Kidney (tissue), 13 donors: ENCODE measurements at regions not wholly inside any gene's neighbourhood (a gene's known extent, or its start where the extent isn't known, plus 50 kb on each side); places are given as distances from the start of the nearest gene placed in this dataset.
A peak's percentile ranks its signal among the peaks of the same experiment; 100 is the strongest.

Experiments used
- DNase-seq, 5 donors: peaks; one replicate each; pipeline ENCODE4 v3.0.0-alpha.2; 2013 to 2020
- FAIRE-seq: peaks from 2 replicates; lab custom pipeline; 2012; peaks lifted over from hg19 to GRCh38; lab: Jason Lieb, UNC
- H3K27ac ChIP-seq, 2 donors: one replicate each; pipeline ENCODE4 v1.7.0; 2013; ENCODE audit warnings: low read depth in 2 of 2, low read length in 2 of 2, inconsistent platforms in 1 of 2
- H3K27me3 ChIP-seq: one replicate; pipeline ENCODE4 v1.7.1; 2013; ENCODE audit warnings: low read length, inconsistent platforms; ENCODE audit not compliant: control insufficient read depth, insufficient read depth
- H3K36me3 ChIP-seq, 3 donors: one replicate each; pipeline versions ENCODE4 v1.7.0 to v1.7.1; 2013; ENCODE audit warnings: low read length in 3 of 3, control low read depth in 1 of 3, inconsistent platforms in 1 of 3; ENCODE audit not compliant: insufficient read depth in 3 of 3, control insufficient read depth in 2 of 3
- H3K4me1 ChIP-seq, 3 donors: one replicate each; pipeline versions ENCODE4 v1.7.0 to v1.7.1; 2013; ENCODE audit warnings: low read length in 3 of 3, inconsistent platforms in 1 of 3, low read depth in 1 of 3; ENCODE audit not compliant: control insufficient read depth in 2 of 3, insufficient read depth in 2 of 3
- H3K4me3 ChIP-seq, 3 donors: one replicate each; pipeline versions ENCODE4 v1.7.0 to v1.8.1; 2013; ENCODE audit warnings: low read length in 3 of 3, control low read depth in 1 of 3, inconsistent platforms in 1 of 3
- H3K9ac ChIP-seq, 3 donors: one replicate each; pipeline versions ENCODE4 v1.7.0 to v1.7.1; 2013; ENCODE audit warnings: low read length in 3 of 3, control low read depth in 1 of 3, inconsistent platforms in 1 of 3
- H3K9me3 ChIP-seq, 3 donors: one replicate each; pipeline versions ENCODE4 v1.7.0 to v1.7.1; 2013; ENCODE audit warnings: low read length in 3 of 3, control low read depth in 1 of 3, inconsistent platforms in 1 of 3; ENCODE audit not compliant: control insufficient read depth in 2 of 3, insufficient read depth in 1 of 3
- CTCF ChIP-seq: IDR thresholded peaks from 3 replicates; pipeline ENCODE4 v1.5.1; 2012; ENCODE audit warnings: mild to moderate bottlenecking, moderate library complexity, borderline replicate concordance; ENCODE audit not compliant: insufficient read depth; ENCODE audit errors: extremely low read depth
- intact Hi-C: fragments of 100-400 bp; cut with DNase I; formaldehyde crosslinking; loops from one replicate; pipeline ENCODE4 v1.11.1; 2022
- donor health status: control.
- donor health status: control.
- donor health status: control.
- donor health status: control.
- donor health status: control.
- donor health status: DM: yes; HTN: yes; CAD: no.
- donor health status: Normal renal cell carcinoma (clear cell type).

DNA sequence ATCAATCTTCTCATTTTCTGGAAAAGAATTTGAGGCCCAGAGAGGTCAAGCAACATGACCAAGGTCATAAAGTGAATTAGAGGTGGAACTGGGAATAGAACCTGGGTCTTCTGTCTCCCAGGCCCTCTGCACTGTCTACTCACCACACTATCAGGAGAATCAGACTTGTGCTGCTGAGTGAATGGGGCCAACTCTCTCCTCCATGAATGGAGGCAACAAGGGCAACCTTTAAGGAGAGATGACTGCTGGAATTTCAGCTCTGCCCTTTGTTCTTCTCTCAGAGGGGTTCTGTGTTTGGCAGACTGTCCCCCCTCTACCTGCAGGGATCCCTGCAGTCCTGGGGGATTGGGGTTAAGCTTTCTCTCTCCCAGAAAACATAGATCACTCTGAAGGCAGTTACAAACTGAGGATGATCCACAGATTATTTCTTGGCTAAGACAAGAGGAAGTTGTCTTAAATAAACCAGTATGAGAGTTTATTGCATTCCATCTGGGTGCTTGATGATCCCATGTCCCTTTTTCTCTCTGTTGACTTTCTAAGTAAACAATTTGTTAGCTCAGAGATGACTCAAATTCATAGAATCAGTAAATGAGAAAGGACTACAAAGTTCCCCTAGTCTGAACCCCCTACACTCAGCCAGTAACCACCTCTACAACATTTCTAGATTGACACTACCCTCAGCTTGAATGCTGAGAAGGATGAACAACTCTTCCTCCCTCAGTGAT is 99.0 kb upstream of the LIPC start:
- Histone ChIP-seq H3K27ac (peak overlapping the region; percentile 77 to 91), H3K27me3 (no peaks in the 10 kb centered on the region), H3K9ac (peak overlapping the region in 1 of 3 donors; percentile 43), H3K36me3 (no peaks in the 10 kb centered on the region), H3K4me1 (peaks cover 6 to 23% (median 16%) of the 10 kb centered on the region in 3 donors), H3K4me3 (no peak overlapping the region), H3K9me3 (peaks cover 0 to 6% (median 2%) of the 10 kb centered on the region in 3 donors)
- FAIRE-seq (no peak), DNase-seq (no peak)
- intact Hi-C loops = no loop called here
- no peak for TF ChIP-seq CTCF

DNA sequence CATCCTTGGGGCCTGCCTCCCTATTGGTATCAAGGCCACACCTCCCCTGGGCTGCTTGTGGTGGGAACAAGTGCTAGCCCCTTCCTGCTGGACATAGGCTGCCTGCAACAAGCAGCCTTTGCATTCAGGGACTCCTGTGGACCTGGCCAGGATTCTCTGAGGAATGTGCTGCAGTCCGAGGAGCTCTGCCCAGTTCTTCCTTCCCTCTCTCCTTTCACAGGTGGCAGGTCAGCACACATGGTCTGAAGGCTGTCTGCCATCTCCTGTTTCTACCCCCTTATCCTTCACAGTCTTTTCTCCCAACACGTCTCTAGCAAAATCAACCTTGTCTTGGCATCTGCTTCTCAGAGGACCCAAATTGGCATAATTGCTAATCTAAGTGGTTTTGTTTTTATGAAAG is 97.0 kb upstream of the LIPC start:
- H3K27ac ChIP-seq = no peak overlapping the region
- no peak overlapping the region for H3K9ac ChIP-seq
- no peak for TF ChIP-seq CTCF
- FAIRE-seq = no peak
- no peaks in the 10 kb centered on the region for H3K36me3 ChIP-seq
- intact Hi-C loops = no loop called here
- peaks cover 0 to 4% (median 0%) of the 10 kb centered on the region in 3 donors for H3K9me3 ChIP-seq
- no peak for DNase-seq
- H3K27me3 ChIP-seq = no peaks in the 10 kb centered on the region
- no peak overlapping the region for H3K4me3 ChIP-seq
- peaks cover 6 to 23% (median 16%) of the 10 kb centered on the region in 3 donors for H3K4me1 ChIP-seq

- FAIRE-seq (no peak), DNase-seq (no peak)
- H3K27ac ChIP-seq = no peak overlapping the region
These were observed 95.6 kb upstream of the LIPC start for GRCh38 chr15:58336161-58336560.

More at GRCh38 chr15:58336161-58336560, 95.6 kb upstream of the LIPC start:
- no peaks in the 10 kb centered on the region for H3K36me3 ChIP-seq
- H3K27me3 ChIP-seq = no peaks in the 10 kb centered on the region
- peaks cover 0 to 4% (median 0%) of the 10 kb centered on the region in 3 donors for H3K9me3 ChIP-seq
- H3K4me3 ChIP-seq = no peak overlapping the region
- H3K4me1 ChIP-seq = peaks cover 6 to 22% (median 11%) of the 10 kb centered on the region in 3 donors
- H3K9ac ChIP-seq = no peak overlapping the region
- TF ChIP-seq CTCF = no peak
- intact Hi-C loops = no loop called here
